ENCODE measurements at regions not wholly inside any gene's neighbourhood (a gene's known extent, or its start where the extent isn't known, plus 50 kb on each side); places are given as distances from the start of the nearest gene placed in this dataset.

- Mint-ChIP-seq H3K4me1 (no peaks in the 10 kb centered on the region), H3K9me3 (peaks cover 0 to 1% (median 0%) of the 10 kb centered on the region in 7 donors), H3K4me3 (no peak overlapping the region), H3K36me3 (no peaks in the 10 kb centered on the region), H3K27ac (no peak overlapping the region), H3K27me3 (ENCODE audit: low read depth in 3 of 3) (peaks cover 0 to 1% (median 0%) of the 10 kb centered on the region in 3 donors)
- Histone ChIP-seq H3K4me2 (replicated peaks; ENCODE audit: extremely low read depth, low read length, poor library complexity, severe bottlenecking) (no peak overlapping the region), H3K36me3 (replicated peaks in 1 of 2; ENCODE audit: control insufficient read depth in 1 of 2, insufficient read depth in 2 of 2, low read length in 2 of 2) (no peaks in the 10 kb centered on the region), H3K4me3 (replicated peaks in 1 of 3; ENCODE audit: low read depth in 2 of 3, low read length in 3 of 3) (no peak overlapping the region), H4K20me1 (ENCODE audit: insufficient read depth, low read length) (no peaks in the 10 kb centered on the region), H2AFZ (ENCODE audit: insufficient read depth, low read depth, low read length, poor library complexity, severe bottlenecking) (no peak overlapping the region), H3K79me2 (ENCODE audit: insufficient read depth, low read length) (no peaks in the 10 kb centered on the region), H3K27ac (ENCODE audit: low read depth in 1 of 2, low read length in 2 of 2) (no peak overlapping the region), H3K9me3 (replicated peaks in 1 of 2; ENCODE audit: control insufficient read depth in 1 of 2, insufficient read depth in 1 of 2, low read length in 2 of 2) (no peaks in the 10 kb centered on the region), H3K4me1 (ENCODE audit: control insufficient read depth in 1 of 2, insufficient read depth in 2 of 2, low read length in 2 of 2) (no peaks in the 10 kb centered on the region), H3K9ac (ENCODE audit: insufficient read depth, low read length, poor library complexity, severe bottlenecking) (no peak overlapping the region), H3K27me3 (ENCODE audit: control insufficient read depth in 2 of 2, insufficient read depth in 2 of 2, low read length in 2 of 2) (no peaks in the 10 kb centered on the region)
- no peak for TF ChIP-seq CTCF (IDR thresholded peaks at IDR 0.05)
- intact Hi-C loops (cut with micrococcal nuclease) = no loop called here
- 100% methylated on average over 2 of the region's 5 CpGs for WGBS (ENCODE audit: insufficient coverage)
- no peak for DNase-seq
Observed at GRCh38 chr3:28139967-28140634, 101.3 kb upstream of the CMC1 start.

GRCh38 chr3:28140664-28141063 is 100.8 kb upstream of the CMC1 start:
- Histone ChIP-seq H3K27me3 (ENCODE audit: control insufficient read depth in 2 of 2, insufficient read depth in 2 of 2, low read length in 2 of 2) (no peaks in the 10 kb centered on the region), H3K9ac (ENCODE audit: insufficient read depth, low read length, poor library complexity, severe bottlenecking) (no peak overlapping the region), H3K4me1 (ENCODE audit: control insufficient read depth in 1 of 2, insufficient read depth in 2 of 2, low read length in 2 of 2) (no peaks in the 10 kb centered on the region), H3K27ac (ENCODE audit: low read depth in 1 of 2, low read length in 2 of 2) (no peak overlapping the region), H3K9me3 (replicated peaks in 1 of 2; ENCODE audit: control insufficient read depth in 1 of 2, insufficient read depth in 1 of 2, low read length in 2 of 2) (no peaks in the 10 kb centered on the region), H3K36me3 (replicated peaks in 1 of 2; ENCODE audit: control insufficient read depth in 1 of 2, insufficient read depth in 2 of 2, low read length in 2 of 2) (no peaks in the 10 kb centered on the region), H4K20me1 (ENCODE audit: insufficient read depth, low read length) (no peaks in the 10 kb centered on the region), H3K4me3 (replicated peaks in 1 of 3; ENCODE audit: low read depth in 2 of 3, low read length in 3 of 3) (no peak overlapping the region), H3K79me2 (ENCODE audit: insufficient read depth, low read length) (no peaks in the 10 kb centered on the region), H2AFZ (ENCODE audit: insufficient read depth, low read depth, low read length, poor library complexity, severe bottlenecking) (no peak overlapping the region), H3K4me2 (replicated peaks; ENCODE audit: extremely low read depth, low read length, poor library complexity, severe bottlenecking) (no peak overlapping the region)
- intact Hi-C loops (cut with micrococcal nuclease) = no loop called here
- no peak for TF ChIP-seq CTCF (IDR thresholded peaks at IDR 0.05)
- no peak for DNase-seq
- Mint-ChIP-seq H3K36me3 (no peaks in the 10 kb centered on the region), H3K27me3 (ENCODE audit: low read depth in 3 of 3) (peaks cover 0 to 1% (median 0%) of the 10 kb centered on the region in 3 donors), H3K4me3 (no peak overlapping the region), H3K4me1 (no peaks in the 10 kb centered on the region), H3K9me3 (peaks cover 0 to 1% (median 0%) of the 10 kb centered on the region in 7 donors), H3K27ac (no peak overlapping the region)
- 100% methylated on average over 2 of the region's 4 CpGs for WGBS (ENCODE audit: insufficient coverage)
